GM18511 (cell line): ENCODE measurements at regions not wholly inside any gene's neighbourhood (a gene's known extent, or its start where the extent isn't known, plus 50 kb on each side); places are given as distances from the start of the nearest gene placed in this dataset.
A peak's percentile ranks its signal among the peaks of the same experiment; 100 is the strongest.

Experiments used
- ATAC-seq: cut with Tn5 transposase; IDR thresholded peaks from one replicate; pipeline ENCODE4 v1.9.1; 2021; ENCODE audit warnings: mild to moderate bottlenecking, moderate library complexity; ENCODE audit not compliant: unreplicated experiment

GRCh38 chr2:122739732-122740593, 984.5 kb downstream of the TSN start:
- ATAC-seq, result peak; percentile 47

GRCh38 chr2:122740594-122740948, 985.1 kb downstream of the TSN start:
- no peak for ATAC-seq

- ATAC-seq, result no peak
These were observed 986.0 kb downstream of the TSN start for GRCh38 chr2:122741403-122741802.

GRCh38 chr2:122743021-122743675, 987.7 kb downstream of the TSN start:
- no peak for ATAC-seq

GRCh38 chr2:122745603-122746002, 990.2 kb downstream of the TSN start:
- ATAC-seq, result no peak

GRCh38 chr2:122747670-122748069, 992.2 kb downstream of the TSN start:
- ATAC-seq, result no peak

- no peak for ATAC-seq
These were observed 993.1 kb downstream of the TSN start for GRCh38 chr2:122748552-122749011.

GRCh38 chr2:122749405-122749804, 994.0 kb downstream of the TSN start:
- ATAC-seq, result no peak

- no peak for ATAC-seq
These were observed 994.6 kb downstream of the TSN start for GRCh38 chr2:122750095-122750494.

GRCh38 chr2:122750808-122751207, 995.4 kb downstream of the TSN start:
- ATAC-seq, result no peak

- ATAC-seq, result no peak
These were observed 997.9 kb downstream of the TSN start for GRCh38 chr2:122753336-122753735.

GRCh38 chr2:122754561-122754960, 999.1 kb downstream of the TSN start:
- no peak for ATAC-seq

GRCh38 chr2:122755281-122755780, 999.9 kb downstream of the TSN start:
- ATAC-seq, result no peak

GRCh38 chr2:122758967-122759366, 1003.5 kb downstream of the TSN start:
- peak; percentile 62 for ATAC-seq

GRCh38 chr2:122764014-122764413, 1008.6 kb downstream of the TSN start:
- ATAC-seq, result no peak

GRCh38 chr2:122780251-122780650, 1024.8 kb downstream of the TSN start:
- ATAC-seq, result no peak

GRCh38 chr2:122794100-122794499, 1038.6 kb downstream of the TSN start:
- no peak for ATAC-seq

- no peak for ATAC-seq
These were observed 1040.3 kb downstream of the TSN start for GRCh38 chr2:122795763-122796162.

GRCh38 chr2:122799391-122799790, 1043.9 kb downstream of the TSN start:
- ATAC-seq, result no peak

GRCh38 chr2:122800781-122801180, 1045.3 kb downstream of the TSN start:
- ATAC-seq, result no peak

GRCh38 chr2:122804494-122804893, 1049.0 kb downstream of the TSN start:
- no peak for ATAC-seq

GRCh38 chr2:122805346-122805745, 1049.9 kb downstream of the TSN start:
- ATAC-seq, result no peak
